Liver (tissue), 8 donors: ENCODE measurements at regions not wholly inside any gene's neighbourhood (a gene's known extent, or its start where the extent isn't known, plus 50 kb on each side); places are given as distances from the start of the nearest gene placed in this dataset.

ENCODE experiments used
- DNase-seq: peaks from one replicate; pipeline ENCODE4 v3.0.0-alpha.2; 2017; ENCODE audit warnings: low spot score
- H3K27ac ChIP-seq, 2 donors: one replicate each; pipeline ENCODE4 v1.7.0; 2013; ENCODE audit warnings: inconsistent platforms in 2 of 2, low read length in 2 of 2, control low read depth in 1 of 2, low read depth in 1 of 2, mild to moderate bottlenecking in 1 of 2
- H3K27me3 ChIP-seq, 4 donors: one replicate each; pipeline versions ENCODE4 v1.6.1 to v1.7.0; 2013; ENCODE audit warnings: low read length in 3 of 4, inconsistent platforms in 1 of 4, mild to moderate bottlenecking in 1 of 4, moderate library complexity in 1 of 4; ENCODE audit not compliant: control insufficient read depth in 4 of 4, insufficient read depth in 4 of 4
- H3K36me3 ChIP-seq, 4 donors: one replicate each; pipeline versions ENCODE4 v1.6.1 to v1.7.0; 2013; ENCODE audit warnings: low read length in 3 of 4, mild to moderate bottlenecking in 3 of 4, low read depth in 1 of 4, moderate library complexity in 1 of 4; ENCODE audit not compliant: control insufficient read depth in 4 of 4, insufficient read depth in 3 of 4
- H3K4me1 ChIP-seq, 4 donors: one replicate each; pipeline versions ENCODE4 v1.6.1 to v1.7.0; 2013; ENCODE audit warnings: low read length in 3 of 4, mild to moderate bottlenecking in 3 of 4, moderate library complexity in 1 of 4; ENCODE audit not compliant: control insufficient read depth in 4 of 4, insufficient read depth in 4 of 4
- H3K4me3 ChIP-seq, 3 donors: one replicate each; pipeline versions ENCODE4 v1.6.1 to v1.7.0; 2013; ENCODE audit warnings: low read length in 3 of 3, control low read depth in 1 of 3, low read depth in 1 of 3, mild to moderate bottlenecking in 1 of 3
- H3K9ac ChIP-seq, 2 donors: one replicate each; pipeline ENCODE4 v1.7.0; 2013; ENCODE audit warnings: low read length in 2 of 2, mild to moderate bottlenecking in 2 of 2, moderate library complexity in 2 of 2, control low read depth in 1 of 2, low read depth in 1 of 2
- H3K9me3 ChIP-seq, 4 donors: one replicate each; pipeline versions ENCODE4 v1.6.1 to v1.7.0; 2013; ENCODE audit warnings: low read length in 3 of 4; ENCODE audit not compliant: control insufficient read depth in 4 of 4
- CTCF ChIP-seq: fragments of 150-350 bp; IDR thresholded peaks from 2 replicates; pipeline ENCODE4 v1.5.1; 2017; ENCODE audit warnings: improper control_type of control experiment, low read depth, low read length; ENCODE audit not compliant: missing input control
- EGR1 ChIP-seq, 2 donors: IDR thresholded peaks; 2 replicates each; pipeline ENCODE4 v1.6.1; 2016 to 2018; ENCODE audit warnings: antibody characterized with exemption in 2 of 2, low read depth in 2 of 2
- FOXA1 ChIP-seq: IDR thresholded peaks from 2 replicates; pipeline ENCODE4 v1.6.1; 2016; ENCODE audit warnings: antibody characterized with exemption
- HNF4G ChIP-seq: IDR thresholded peaks from 2 replicates; pipeline ENCODE4 v1.6.1; 2016; ENCODE audit warnings: antibody characterized with exemption
- NR2F2 ChIP-seq: IDR thresholded peaks from 2 replicates; pipeline ENCODE4 v1.6.1; 2016; ENCODE audit warnings: antibody characterized with exemption
- REST ChIP-seq: IDR thresholded peaks from 2 replicates; pipeline ENCODE4 v1.6.1; 2016; ENCODE audit warnings: antibody characterized with exemption, mild to moderate bottlenecking
- SP1 ChIP-seq: IDR thresholded peaks from 2 replicates; pipeline ENCODE4 v1.6.1; 2018; ENCODE audit warnings: antibody characterized with exemption, mild to moderate bottlenecking
- WGBS: extraction: QIAGEN DNeasy Blood & Tissue Kit; methylation state at CpG from one replicate; pipeline ENCODE4 v1.1.7; 2013; 5-methylcytosine and 5-hydroxymethylcytosine counted together
- donor health status: healthy.
- donor health status: healthy.
- donor health status: healthy.
- donor health status: healthy.
- donor health status: healthy.

GRCh38 chr6:129759796-129760605 lies 50.0 kb upstream of the ARHGAP18 start:
- Histone ChIP-seq H3K36me3 (no peaks in the 10 kb centered on the region), H3K27ac (no peak overlapping the region), H3K9ac (no peak overlapping the region), H3K4me1 (no peaks in the 10 kb centered on the region), H3K9me3 (no peaks in the 10 kb centered on the region), H3K4me3 (no peak overlapping the region), H3K27me3 (no peaks in the 10 kb centered on the region)
- WGBS: 86% methylated on average over 6 of the region's 6 CpGs
- TF ChIP-seq HNF4G (no peak), FOXA1 (no peak), REST (no peak), EGR1 (IDR thresholded peaks at IDR 0.05; ENCODE audit: low read depth in 2 of 2) (no peak), SP1 (no peak), CTCF (no peak), NR2F2 (no peak)
- no peak for DNase-seq
